Urinary bladder (tissue), 3 donors: ENCODE measurements at regions not wholly inside any gene's neighbourhood (a gene's known extent, or its start where the extent isn't known, plus 50 kb on each side); places are given as distances from the start of the nearest gene placed in this dataset.
A peak's percentile ranks its signal among the peaks of the same experiment; 100 is the strongest.

ENCODE experiments used
- DNase-seq: peaks from one replicate; pipeline ENCODE4 v3.0.0-alpha.2; 2015; ENCODE audit errors: extremely low spot score
- H3K27ac ChIP-seq: one replicate; pipeline ENCODE4 v1.5.1; 2013; ENCODE audit warnings: low read depth, mild to moderate bottlenecking, moderate library complexity
- H3K36me3 ChIP-seq: one replicate; pipeline ENCODE4 v1.6.1; 2013; ENCODE audit warnings: mild to moderate bottlenecking, moderate library complexity; ENCODE audit not compliant: insufficient read depth
- H3K4me1 ChIP-seq: one replicate; pipeline ENCODE4 v1.6.1; 2013; ENCODE audit warnings: mild to moderate bottlenecking, moderate library complexity; ENCODE audit not compliant: insufficient read depth
- H3K4me3 ChIP-seq: one replicate; pipeline ENCODE4 v1.5.1; 2013; ENCODE audit warnings: low read depth, low read length
- WGBS: extraction: QIAGEN DNeasy Blood & Tissue Kit; methylation state at CpG from one replicate; pipeline ENCODE4 v1.1.7; 2013; 5-methylcytosine and 5-hydroxymethylcytosine counted together
- donor health status: healthy with polysubstance abuse.
- donor health status: healthy.

DNA sequence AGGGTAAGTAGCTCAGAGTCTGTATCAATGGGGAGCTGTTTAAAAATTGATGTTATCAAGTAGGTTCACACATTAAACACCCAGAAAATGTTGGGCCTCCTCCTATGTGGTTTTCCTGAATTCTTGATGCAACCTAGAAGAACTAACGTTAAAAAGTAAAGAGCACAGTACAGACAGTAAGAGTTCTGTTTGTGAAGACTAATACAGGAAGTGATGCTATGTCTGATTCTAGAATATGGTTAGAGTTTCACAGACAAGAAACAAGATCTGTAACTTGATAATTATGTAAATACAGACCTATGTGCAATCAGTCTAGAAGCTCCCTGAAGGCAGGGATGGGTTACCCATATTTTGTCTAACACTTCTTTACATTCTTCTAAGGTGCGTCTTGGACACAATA lies 214.9 kb upstream of the BTG1 start:
- no peak overlapping the region for H3K4me3 ChIP-seq
- 88% methylated on average over 2 of the region's 2 CpGs for WGBS
- H3K27ac ChIP-seq, result no peak overlapping the region
- H3K36me3 ChIP-seq, result peaks cover 1% of the 10 kb centered on the region
- DNase-seq, result no peak
- H3K4me1 ChIP-seq, result no peaks in the 10 kb centered on the region

DNA sequence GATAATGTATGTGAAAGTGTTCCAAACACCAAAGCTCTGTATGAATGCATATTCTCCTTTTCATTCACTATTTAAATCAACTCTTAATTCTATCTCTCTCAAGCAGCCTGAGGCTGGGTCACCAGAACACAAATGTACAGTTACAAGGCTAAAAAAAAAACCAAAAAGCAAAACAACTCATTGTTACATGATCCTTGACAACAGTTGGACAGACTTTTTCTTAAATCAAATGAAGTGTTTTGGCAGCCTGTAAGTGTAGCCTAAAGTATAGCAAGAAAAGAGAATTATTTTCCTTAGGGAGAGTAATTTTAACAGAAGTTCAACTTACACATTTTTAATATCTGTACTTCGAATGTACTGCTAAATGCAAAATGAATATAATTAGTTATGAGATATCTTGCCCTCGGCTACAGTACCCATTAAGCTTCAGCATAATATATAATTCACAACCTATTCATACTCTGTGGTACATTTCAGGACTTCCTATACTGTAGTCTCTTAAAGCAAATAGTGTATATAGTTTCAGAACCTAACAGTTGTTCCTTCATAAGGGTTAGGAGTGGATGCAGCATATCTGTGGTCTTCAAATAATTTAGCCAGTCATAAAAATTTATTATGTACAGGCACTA lies 214.0 kb upstream of the BTG1 start:
- Histone ChIP-seq H3K27ac (no peak overlapping the region), H3K4me3 (no peak overlapping the region), H3K4me1 (no peaks in the 10 kb centered on the region), H3K36me3 (peaks cover 1% of the 10 kb centered on the region)
- DNase-seq, result no peak
- WGBS, result 95% methylated on average over 2 of the region's 2 CpGs

DNA sequence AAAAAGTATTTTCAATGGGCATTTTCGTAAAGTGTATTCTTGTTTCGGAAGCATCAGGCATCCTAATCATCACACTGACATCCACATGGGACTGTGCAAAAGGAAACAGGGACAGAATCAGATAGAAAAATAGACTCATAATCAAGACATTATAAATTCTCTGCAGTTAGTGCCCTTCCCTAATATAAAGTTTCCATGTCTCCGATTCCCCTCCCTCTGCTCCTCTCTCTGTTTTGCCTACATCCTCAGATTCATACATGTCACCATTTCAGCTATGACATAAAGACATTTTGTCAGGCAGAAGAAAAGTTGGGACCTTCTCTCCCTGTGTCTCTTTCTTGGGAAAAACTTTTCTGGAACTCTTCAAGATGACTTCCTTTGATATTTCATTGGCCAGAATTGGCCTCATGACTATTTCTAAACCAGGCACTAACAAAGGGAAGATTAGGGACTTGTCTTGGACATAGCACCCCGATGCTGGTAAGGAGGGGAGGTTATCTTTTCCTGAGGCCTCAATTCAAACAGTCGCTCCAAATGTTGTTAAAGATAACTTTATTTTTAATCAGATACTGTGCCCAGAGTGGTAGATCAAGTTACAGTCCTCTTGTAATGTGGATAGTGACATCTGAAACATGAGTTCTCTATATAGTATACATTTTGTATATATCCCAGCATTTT lies 212.1 kb upstream of the BTG1 start:
- 82% methylated on average over 5 of the region's 5 CpGs for WGBS
- H3K4me3 ChIP-seq, result no peak overlapping the region
- no peak overlapping the region for H3K27ac ChIP-seq
- peaks cover 1% of the 10 kb centered on the region for H3K36me3 ChIP-seq
- H3K4me1 ChIP-seq, result no peaks in the 10 kb centered on the region
- DNase-seq, result no peak

DNA sequence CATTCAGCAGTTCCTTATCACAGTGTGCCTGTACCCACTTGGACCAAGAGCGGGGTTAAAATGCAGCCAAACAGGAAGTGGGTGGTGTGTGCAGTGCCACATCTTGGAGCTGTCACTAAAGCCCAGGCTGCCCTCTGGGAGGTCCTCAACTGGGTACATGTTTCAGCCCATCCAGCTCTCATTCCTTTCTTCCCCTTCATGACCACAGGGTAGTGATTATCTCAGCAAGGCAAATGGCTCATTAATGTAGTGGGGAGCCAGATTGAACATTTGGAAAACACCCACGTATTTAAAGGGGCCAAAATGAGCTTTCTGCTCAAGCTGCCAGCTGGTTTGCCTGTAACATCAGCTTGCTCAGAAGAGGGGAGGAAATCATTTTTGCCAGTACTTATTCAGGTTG lies 210.8 kb upstream of the BTG1 start:
- H3K36me3 ChIP-seq, result peaks cover 1% of the 10 kb centered on the region
- no peak overlapping the region for H3K4me3 ChIP-seq
- no peaks in the 10 kb centered on the region for H3K4me1 ChIP-seq
- H3K27ac ChIP-seq, result no peak overlapping the region
- WGBS, result 78% methylated on average over 2 of the region's 2 CpGs
- DNase-seq, result no peak

DNA sequence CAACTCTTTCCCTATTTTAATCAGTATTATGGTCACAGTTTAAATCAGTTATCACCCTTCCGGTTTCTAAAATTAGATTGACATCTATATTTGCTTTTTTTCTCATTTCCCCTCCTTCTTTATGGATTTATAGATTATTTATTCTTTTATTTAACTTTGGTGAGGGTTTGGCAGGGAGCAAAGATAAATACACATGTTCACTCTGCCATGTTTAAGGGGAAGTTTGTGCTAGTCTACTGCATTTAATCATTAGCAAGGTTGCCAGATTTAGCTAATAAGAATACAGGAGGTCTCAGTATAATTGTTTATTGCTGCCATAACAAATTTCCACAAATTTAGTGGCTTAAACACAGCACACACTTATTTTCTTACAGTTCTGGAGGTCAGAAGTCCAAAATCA lies 204.0 kb upstream of the BTG1 start:
- Histone ChIP-seq H3K36me3 (no peaks in the 10 kb centered on the region), H3K4me3 (no peak overlapping the region), H3K27ac (no peak overlapping the region), H3K4me1 (no peaks in the 10 kb centered on the region)
- WGBS, result 74% methylated on average over 1 of the region's 1 CpG
- no peak for DNase-seq

DNA sequence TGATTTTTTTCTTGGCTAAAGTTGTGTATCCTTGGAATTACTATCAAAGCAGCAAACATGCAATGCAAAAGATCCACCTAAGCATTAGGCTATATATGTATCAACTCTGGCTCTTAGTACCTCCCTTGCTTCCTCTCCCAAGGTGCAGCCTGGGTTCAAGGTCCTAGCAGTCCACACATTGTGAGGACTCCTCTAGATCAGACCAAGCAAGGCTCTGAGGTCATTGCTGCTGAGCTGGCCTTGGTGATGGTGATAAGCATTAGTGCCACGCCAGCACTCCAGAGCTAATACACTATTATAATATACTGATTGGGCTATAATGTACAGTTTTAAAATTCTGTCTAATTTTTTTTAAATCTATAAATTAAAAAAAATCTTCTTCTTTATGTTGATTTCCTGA lies 196.9 kb upstream of the BTG1 start:
- H3K4me1 ChIP-seq, result no peaks in the 10 kb centered on the region
- no peaks in the 10 kb centered on the region for H3K36me3 ChIP-seq
- DNase-seq, result no peak
- no peak overlapping the region for H3K4me3 ChIP-seq
- H3K27ac ChIP-seq, result no peak overlapping the region
- 99% methylated on average over 1 of the region's 1 CpG for WGBS

DNA sequence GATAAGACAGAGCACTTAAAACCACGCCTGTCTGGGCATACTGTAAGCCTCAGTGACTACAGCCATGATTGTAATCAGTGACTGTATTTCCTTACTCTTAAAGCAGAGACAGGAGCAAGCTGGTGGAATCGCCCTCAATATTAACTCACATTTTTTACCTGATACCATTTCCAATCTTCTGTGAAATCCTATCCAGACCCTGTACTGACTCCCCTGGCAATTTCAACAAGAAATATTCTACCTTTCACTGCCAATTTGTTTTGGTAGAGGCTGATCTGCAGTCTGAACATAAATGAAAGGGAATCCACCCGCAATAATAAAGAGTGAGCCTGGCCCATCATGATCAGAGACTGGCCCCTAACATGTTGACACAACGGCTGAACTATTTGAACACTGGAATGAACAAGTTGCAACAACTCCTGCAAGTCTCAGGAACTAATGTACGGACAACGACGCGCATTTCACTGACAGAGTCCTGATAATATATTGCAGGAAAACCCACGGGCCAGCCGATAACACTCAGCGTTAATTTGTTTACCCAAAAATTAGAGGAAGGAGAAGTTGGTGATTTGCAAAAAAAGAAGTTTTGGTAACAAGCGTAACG lies 195.5 kb upstream of the BTG1 start:
- DNase-seq, result peak; percentile 66
- WGBS, result 56% methylated on average over 13 of the region's 13 CpGs

DNA sequence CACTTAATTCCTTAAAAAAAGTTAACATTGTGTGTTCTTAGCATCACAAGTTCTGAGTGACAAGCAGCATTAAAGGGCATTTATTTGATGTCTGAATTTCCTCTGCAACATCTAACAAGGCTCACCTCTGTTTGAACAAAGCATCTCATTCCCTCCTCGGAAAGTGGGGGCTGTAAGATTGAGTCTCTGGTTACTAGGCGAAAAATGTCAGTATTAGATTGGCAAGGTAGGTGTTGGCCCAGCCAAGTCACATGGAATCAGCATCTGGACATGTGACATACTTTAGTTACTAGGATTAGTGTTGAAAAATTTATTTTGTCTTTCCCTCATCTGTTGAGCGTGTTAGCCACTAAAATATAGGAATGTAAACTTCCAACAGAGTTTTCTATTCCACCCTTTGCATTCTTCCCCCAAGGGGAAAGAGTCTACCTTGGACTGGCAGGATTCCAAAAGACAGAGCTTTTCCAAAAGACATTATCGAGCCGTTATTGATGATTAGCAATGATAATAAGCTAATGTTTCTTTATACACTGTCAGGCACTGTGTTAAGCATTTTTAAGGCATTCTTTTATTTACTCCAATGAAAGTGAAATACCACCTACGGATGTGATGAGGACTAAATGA lies 194.9 kb upstream of the BTG1 start:
- H3K36me3 ChIP-seq, result no peaks in the 10 kb centered on the region
- no peak overlapping the region for H3K4me3 ChIP-seq
- WGBS, result 63% methylated on average over 6 of the region's 6 CpGs

More for the DNA sequence above, 195.5 kb upstream of the BTG1 start:
- H3K27ac ChIP-seq, result no peak overlapping the region
- H3K36me3 ChIP-seq, result no peaks in the 10 kb centered on the region
- no peak overlapping the region for H3K4me3 ChIP-seq
- peaks cover 2% of the 10 kb centered on the region for H3K4me1 ChIP-seq

DNA sequence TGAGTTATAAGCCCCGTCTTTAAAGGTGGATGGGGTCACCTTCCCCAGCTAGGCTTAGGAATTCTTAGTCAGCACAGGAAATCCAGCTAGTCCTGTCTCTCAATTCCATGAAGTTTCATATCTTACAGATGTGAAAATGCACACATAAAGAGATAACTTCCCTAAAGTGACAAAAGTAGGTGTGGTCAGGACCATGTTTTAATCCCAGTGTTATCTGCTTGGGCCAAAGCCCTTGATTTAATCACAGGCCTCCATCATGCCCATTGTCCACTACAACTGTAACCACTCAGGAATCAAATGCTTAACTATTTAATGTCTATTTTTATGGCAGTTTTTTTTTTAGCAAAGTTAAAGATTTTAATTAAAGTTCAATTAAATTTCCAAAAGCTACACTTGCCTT lies 194.4 kb upstream of the BTG1 start:
- DNase-seq, result no peak
- no peak overlapping the region for H3K4me3 ChIP-seq
- no peak overlapping the region for H3K27ac ChIP-seq
- H3K36me3 ChIP-seq, result no peaks in the 10 kb centered on the region
- WGBS, result 82% methylated on average over 1 of the region's 1 CpG
- H3K4me1 ChIP-seq, result peaks cover 2% of the 10 kb centered on the region

More for the DNA sequence above, 194.9 kb upstream of the BTG1 start:
- no peak for DNase-seq
- Histone ChIP-seq H3K4me1 (peaks cover 2% of the 10 kb centered on the region), H3K27ac (no peak overlapping the region)

DNA sequence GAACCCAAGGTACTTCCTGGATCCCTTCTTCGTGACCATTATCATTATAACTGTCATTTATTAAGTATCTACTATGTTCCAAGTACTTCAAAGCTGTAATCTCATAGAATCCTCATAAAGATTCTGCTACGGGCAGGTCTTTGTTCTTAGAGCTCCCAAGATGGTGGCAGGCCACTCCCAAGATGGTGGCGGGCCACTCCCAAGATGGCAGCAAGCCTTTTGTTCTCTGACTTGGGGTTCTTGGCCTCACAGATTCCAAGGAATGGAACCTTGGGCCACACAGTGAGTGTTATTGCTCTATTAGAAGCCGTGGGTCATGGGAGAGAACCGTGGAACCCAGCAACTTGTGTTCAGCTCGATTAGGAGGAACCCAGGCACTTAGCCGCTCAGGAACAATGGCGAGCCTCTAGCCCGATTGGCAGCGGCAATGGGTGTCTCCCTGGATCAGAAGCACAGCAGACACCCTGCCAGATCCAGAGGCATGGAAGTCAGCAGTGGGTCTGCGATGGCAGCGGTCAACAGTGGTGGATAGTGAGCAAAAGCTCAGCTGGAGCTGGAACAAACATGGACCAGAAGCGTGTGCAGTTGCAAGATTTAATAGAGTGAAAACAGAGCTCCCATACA lies 193.7 kb upstream of the BTG1 start:
- 94% methylated on average over 13 of the region's 13 CpGs for WGBS
- no peak for DNase-seq

DNA sequence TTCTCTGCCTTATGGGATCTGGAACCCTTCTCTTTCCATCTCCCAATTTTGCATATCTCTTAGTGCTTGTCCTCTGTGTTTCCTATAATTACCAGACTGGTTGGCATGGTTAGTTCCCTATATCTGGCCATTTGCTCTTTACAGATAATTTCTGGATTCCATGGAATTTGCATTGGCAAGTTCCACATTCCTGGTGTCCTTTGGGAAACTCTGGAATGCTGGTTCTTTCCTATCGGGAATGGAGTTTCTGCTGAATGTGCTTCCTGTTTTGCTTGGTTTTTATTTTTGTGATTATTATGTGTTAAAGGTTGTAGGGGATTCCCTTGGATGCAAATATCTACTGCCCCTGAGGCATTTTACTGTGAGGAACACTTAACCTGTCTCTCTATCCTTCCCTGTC lies 193.0 kb upstream of the BTG1 start:
- Histone ChIP-seq H3K27ac (no peak overlapping the region), H3K36me3 (no peaks in the 10 kb centered on the region), H3K4me1 (peaks cover 2% of the 10 kb centered on the region), H3K4me3 (no peak overlapping the region)
- DNase-seq, result no peak
- WGBS, result 78% methylated on average over 1 of the region's 1 CpG

More for the DNA sequence above, 193.7 kb upstream of the BTG1 start:
- Histone ChIP-seq H3K36me3 (no peaks in the 10 kb centered on the region), H3K4me1 (peaks cover 2% of the 10 kb centered on the region), H3K4me3 (no peak overlapping the region), H3K27ac (no peak overlapping the region)

DNA sequence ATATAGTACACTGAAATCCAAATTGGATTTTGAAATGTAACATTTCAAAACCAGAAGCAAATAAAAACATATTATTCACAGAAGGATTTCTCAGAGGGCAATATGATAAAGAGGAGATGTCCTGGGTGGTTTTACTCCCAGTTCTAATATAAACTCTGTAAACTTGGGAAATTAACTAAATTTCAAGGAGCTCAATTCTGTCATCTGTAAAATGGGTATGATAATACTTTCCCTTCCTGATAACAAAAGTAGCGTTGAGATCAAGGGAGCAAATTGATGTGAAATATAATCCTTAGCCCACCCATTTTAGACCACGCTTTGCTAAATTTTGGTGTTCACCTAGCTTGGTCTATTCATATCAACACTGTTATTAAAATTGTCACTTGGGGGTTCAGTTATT lies 192.5 kb upstream of the BTG1 start:
- Histone ChIP-seq H3K36me3 (no peaks in the 10 kb centered on the region), H3K4me3 (no peak overlapping the region), H3K27ac (no peak overlapping the region), H3K4me1 (peaks cover 2% of the 10 kb centered on the region)
- 97% methylated on average over 2 of the region's 2 CpGs for WGBS
- no peak for DNase-seq

DNA sequence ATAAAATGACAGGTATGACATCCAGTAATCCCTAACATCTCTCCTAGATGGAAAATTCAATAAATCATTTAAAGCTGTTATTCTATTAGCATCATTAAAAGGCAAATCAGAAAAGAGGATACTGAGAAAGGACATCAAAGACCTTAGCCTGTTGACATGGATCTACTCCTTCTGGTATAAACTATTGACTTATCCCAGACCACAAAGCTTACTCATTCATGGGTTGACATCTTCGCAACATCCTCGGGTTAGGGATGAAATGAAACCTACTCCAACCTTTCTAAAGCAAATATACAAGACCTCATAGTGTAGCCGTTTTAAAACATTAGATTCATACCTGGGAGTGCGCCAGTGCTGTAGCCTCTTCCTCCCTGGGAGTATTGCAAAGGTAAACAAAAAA lies 191.5 kb upstream of the BTG1 start:
- Histone ChIP-seq H3K4me1 (peaks cover 2% of the 10 kb centered on the region), H3K36me3 (no peaks in the 10 kb centered on the region), H3K4me3 (no peak overlapping the region), H3K27ac (no peak overlapping the region)
- no peak for DNase-seq
- WGBS, result 68% methylated on average over 4 of the region's 4 CpGs
